Tibial nerve (tissue), 3 donors: ENCODE measurements at regions not wholly inside any gene's neighbourhood (a gene's known extent, or its start where the extent isn't known, plus 50 kb on each side); places are given as distances from the start of the nearest gene placed in this dataset.
"Not testable (repeated sequence)": the region's sequence is repeated elsewhere in the genome, so short reads cannot be mapped to it uniquely, and the experiment has no call there.

Source experiments
- POLR2A ChIP-seq, 2 donors: fragments of 450-650 bp; IDR thresholded peaks; one replicate each; pipeline ENCODE4 v1.6.1; 2017; ENCODE audit warnings: antibody characterized with exemption in 2 of 2, mild to moderate bottlenecking in 2 of 2, moderate library complexity in 2 of 2
- TF ChIP-seq, protein P1 (sequence below), 5 experiments: fragments of 200-600 bp in 3 of 5; fragments of 450-650 bp in 2 of 5; sonication (generic) in 3 of 5; IDR thresholded peaks; one replicate each; pipeline ENCODE4 v1.5.1; 2016 to 2019; ENCODE audit warnings: antibody characterized with exemption in 5 of 5, mild to moderate bottlenecking in 3 of 5, moderate library complexity in 2 of 5

DNA sequence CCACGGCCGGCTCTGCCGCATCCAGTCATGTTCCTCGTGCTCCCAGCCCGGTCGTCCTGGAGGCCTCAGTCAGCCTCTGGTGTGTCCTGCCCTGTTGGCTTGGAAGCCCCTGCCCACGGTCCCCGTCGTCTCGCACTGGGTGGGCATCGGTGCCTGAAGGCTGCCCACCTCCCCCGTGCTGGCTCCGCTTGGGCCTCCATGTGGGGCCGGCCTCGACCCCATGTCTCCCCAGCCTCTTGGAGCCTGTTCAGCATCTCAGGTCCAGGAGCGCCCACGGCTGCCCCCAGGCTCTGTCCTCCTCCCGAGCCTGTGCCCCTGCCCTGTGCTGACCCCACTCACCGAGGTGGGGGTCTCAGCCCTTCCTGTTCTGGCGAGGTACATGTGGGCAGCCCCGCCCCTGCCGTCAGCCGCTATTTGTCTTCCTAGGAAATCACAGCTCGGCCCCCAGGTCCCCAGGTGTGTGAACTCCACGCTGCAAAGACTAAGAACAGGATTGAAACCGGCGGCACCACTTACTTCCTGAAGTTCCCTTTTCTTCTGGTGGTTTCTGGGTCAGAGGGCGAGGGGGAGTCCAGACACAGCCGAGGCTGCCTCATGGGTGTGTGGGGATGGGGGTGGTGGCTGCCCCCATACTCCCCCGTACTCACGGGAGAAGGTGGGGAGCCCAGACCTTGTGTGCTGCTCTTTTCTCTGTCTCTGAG, 221.3 kb downstream of the TMEM121 start:
- TF ChIP-seq, protein P1, sequence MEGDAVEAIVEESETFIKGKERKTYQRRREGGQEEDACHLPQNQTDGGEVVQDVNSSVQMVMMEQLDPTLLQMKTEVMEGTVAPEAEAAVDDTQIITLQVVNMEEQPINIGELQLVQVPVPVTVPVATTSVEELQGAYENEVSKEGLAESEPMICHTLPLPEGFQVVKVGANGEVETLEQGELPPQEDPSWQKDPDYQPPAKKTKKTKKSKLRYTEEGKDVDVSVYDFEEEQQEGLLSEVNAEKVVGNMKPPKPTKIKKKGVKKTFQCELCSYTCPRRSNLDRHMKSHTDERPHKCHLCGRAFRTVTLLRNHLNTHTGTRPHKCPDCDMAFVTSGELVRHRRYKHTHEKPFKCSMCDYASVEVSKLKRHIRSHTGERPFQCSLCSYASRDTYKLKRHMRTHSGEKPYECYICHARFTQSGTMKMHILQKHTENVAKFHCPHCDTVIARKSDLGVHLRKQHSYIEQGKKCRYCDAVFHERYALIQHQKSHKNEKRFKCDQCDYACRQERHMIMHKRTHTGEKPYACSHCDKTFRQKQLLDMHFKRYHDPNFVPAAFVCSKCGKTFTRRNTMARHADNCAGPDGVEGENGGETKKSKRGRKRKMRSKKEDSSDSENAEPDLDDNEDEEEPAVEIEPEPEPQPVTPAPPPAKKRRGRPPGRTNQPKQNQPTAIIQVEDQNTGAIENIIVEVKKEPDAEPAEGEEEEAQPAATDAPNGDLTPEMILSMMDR (IDR thresholded peaks at IDR 0.05) = not testable (repeated sequence)
- TF ChIP-seq POLR2A (IDR thresholded peaks at IDR 0.05) = not testable (repeated sequence)
